Uterus (tissue), 3 donors: ENCODE measurements at regions not wholly inside any gene's neighbourhood (a gene's known extent, or its start where the extent isn't known, plus 50 kb on each side); places are given as distances from the start of the nearest gene placed in this dataset.

Source experiments
- DNase-seq, 2 donors: peaks; one replicate each; pipeline ENCODE4 v3.0.0-alpha.2; 2019 to 2020
- H3K27ac ChIP-seq, 2 donors: fragments of 200-600 bp; sonication (generic); 1 replicate in 1 of 2; 2 replicates in 1 of 2; pipeline ENCODE4 v1.5.1; 2016 to 2018
- H3K27me3 ChIP-seq, 2 donors: fragments of 200-600 bp; sonication (generic); one replicate each; pipeline ENCODE4 v1.5.1; 2018 to 2019; ENCODE audit warnings: control low read depth in 1 of 2
- H3K36me3 ChIP-seq, 2 donors: fragments of 200-600 bp; sonication (generic); one replicate each; pipeline ENCODE4 v1.5.1; 2019; ENCODE audit warnings: control low read depth in 1 of 2
- H3K4me1 ChIP-seq, 2 donors: fragments of 200-600 bp; sonication (generic); one replicate each; pipeline ENCODE4 v1.5.1; 2018 to 2019; ENCODE audit warnings: control low read depth in 1 of 2
- H3K4me3 ChIP-seq, 2 donors: fragments of 200-600 bp; sonication (generic); 1 replicate in 1 of 2; 2 replicates in 1 of 2; pipeline ENCODE4 v1.5.1; 2018 to 2019; ENCODE audit warnings: mild to moderate bottlenecking in 1 of 2
- H3K9me3 ChIP-seq, 2 donors: fragments of 200-600 bp; sonication (generic); one replicate each; pipeline ENCODE4 v1.5.1; 2019; ENCODE audit warnings: control low read depth in 1 of 2
- POLR2A ChIP-seq, 2 donors: fragments of 450-650 bp; IDR thresholded peaks; one replicate each; pipeline ENCODE4 v1.6.1; 2016; ENCODE audit warnings: antibody characterized with exemption in 2 of 2, mild to moderate bottlenecking in 1 of 2, moderate library complexity in 1 of 2
- intact Hi-C: fragments of 100-400 bp; cut with DNase I; formaldehyde crosslinking; loops from one replicate; pipeline ENCODE4 v1.15.1; 2023; ENCODE audit warnings: low total_unique reads
- TF ChIP-seq, protein P1 (sequence below), 4 experiments: fragments of 200-600 bp in 2 of 4; fragments of 450-650 bp in 2 of 4; sonication (generic) in 2 of 4; IDR thresholded peaks; one replicate each; pipeline ENCODE4 v1.5.1; 2016 to 2019; ENCODE audit warnings: antibody characterized with exemption in 4 of 4, mild to moderate bottlenecking in 2 of 4, moderate library complexity in 1 of 4
- donor health status: DM: yes; HTN: yes; CAD: no.

- intact Hi-C loops = no loop called here
- Histone ChIP-seq H3K27ac (no peak overlapping the region), H3K27me3 (no peaks in the 10 kb centered on the region)
Observed at GRCh38 chr6:19157486-19157885, 679.7 kb upstream of the ID4 start.

GRCh38 chr6:19158586-19158985, 678.6 kb upstream of the ID4 start:
- no peaks in the 10 kb centered on the region for H3K4me1 ChIP-seq
- no peaks in the 10 kb centered on the region for H3K36me3 ChIP-seq
- no peak for DNase-seq
- no peaks in the 10 kb centered on the region for H3K9me3 ChIP-seq
- H3K27ac ChIP-seq = peak overlapping the region in 1 of 2 donors; percentile 35
- TF ChIP-seq, protein P1, sequence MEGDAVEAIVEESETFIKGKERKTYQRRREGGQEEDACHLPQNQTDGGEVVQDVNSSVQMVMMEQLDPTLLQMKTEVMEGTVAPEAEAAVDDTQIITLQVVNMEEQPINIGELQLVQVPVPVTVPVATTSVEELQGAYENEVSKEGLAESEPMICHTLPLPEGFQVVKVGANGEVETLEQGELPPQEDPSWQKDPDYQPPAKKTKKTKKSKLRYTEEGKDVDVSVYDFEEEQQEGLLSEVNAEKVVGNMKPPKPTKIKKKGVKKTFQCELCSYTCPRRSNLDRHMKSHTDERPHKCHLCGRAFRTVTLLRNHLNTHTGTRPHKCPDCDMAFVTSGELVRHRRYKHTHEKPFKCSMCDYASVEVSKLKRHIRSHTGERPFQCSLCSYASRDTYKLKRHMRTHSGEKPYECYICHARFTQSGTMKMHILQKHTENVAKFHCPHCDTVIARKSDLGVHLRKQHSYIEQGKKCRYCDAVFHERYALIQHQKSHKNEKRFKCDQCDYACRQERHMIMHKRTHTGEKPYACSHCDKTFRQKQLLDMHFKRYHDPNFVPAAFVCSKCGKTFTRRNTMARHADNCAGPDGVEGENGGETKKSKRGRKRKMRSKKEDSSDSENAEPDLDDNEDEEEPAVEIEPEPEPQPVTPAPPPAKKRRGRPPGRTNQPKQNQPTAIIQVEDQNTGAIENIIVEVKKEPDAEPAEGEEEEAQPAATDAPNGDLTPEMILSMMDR (IDR thresholded peaks at IDR 0.05) = no peak
- TF ChIP-seq POLR2A (IDR thresholded peaks at IDR 0.05) = no peak
- no peak overlapping the region for H3K4me3 ChIP-seq
- intact Hi-C loops = no loop called here
- H3K27me3 ChIP-seq = no peaks in the 10 kb centered on the region

More at GRCh38 chr6:19157486-19157885, 679.7 kb upstream of the ID4 start:
- no peak overlapping the region for H3K4me3 ChIP-seq
- TF ChIP-seq, protein P1 (IDR thresholded peaks at IDR 0.05) = no peak
- no peaks in the 10 kb centered on the region for H3K36me3 ChIP-seq
- no peak for DNase-seq
- no peaks in the 10 kb centered on the region for H3K4me1 ChIP-seq
- H3K9me3 ChIP-seq = no peaks in the 10 kb centered on the region

DNA sequence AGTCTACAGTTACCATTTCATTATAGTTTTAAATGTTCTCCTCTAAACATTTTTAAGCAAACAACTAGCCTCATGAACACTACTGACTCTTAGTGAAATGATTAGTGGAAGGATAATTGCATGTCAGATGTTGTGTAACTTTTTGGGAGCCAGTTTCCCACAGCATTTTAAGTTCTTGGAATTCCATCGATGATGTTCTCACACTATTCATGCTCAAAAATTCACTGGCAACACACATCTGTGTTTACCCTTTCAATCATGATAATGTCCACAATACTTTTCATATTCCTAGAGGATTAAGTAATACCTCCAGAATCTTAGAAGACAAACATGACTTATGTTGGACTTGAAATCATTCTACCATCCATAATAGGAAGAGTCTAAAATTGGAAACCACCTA, 678.1 kb upstream of the ID4 start:
- Histone ChIP-seq H3K36me3 (no peaks in the 10 kb centered on the region), H3K4me3 (no peak overlapping the region), H3K27ac (peak overlapping the region in 1 of 2 donors; percentile 55), H3K27me3 (no peaks in the 10 kb centered on the region), H3K4me1 (no peaks in the 10 kb centered on the region), H3K9me3 (no peaks in the 10 kb centered on the region)
- no peak for DNase-seq
- TF ChIP-seq, protein P1 (IDR thresholded peaks at IDR 0.05) = no peak
- TF ChIP-seq POLR2A (IDR thresholded peaks at IDR 0.05) = no peak
- intact Hi-C loops = no loop called here

- intact Hi-C loops = no loop called here
- Histone ChIP-seq H3K27me3 (no peaks in the 10 kb centered on the region), H3K4me3 (no peak overlapping the region), H3K27ac (peak overlapping the region in 1 of 2 donors; percentile 55), H3K4me1 (no peaks in the 10 kb centered on the region), H3K9me3 (no peaks in the 10 kb centered on the region), H3K36me3 (no peaks in the 10 kb centered on the region)
- DNase-seq = no peak
- TF ChIP-seq POLR2A (IDR thresholded peaks at IDR 0.05) = no peak
- TF ChIP-seq, protein P1 (IDR thresholded peaks at IDR 0.05) = no peak
Observed at GRCh38 chr6:19159561-19159960, 677.6 kb upstream of the ID4 start.

DNA sequence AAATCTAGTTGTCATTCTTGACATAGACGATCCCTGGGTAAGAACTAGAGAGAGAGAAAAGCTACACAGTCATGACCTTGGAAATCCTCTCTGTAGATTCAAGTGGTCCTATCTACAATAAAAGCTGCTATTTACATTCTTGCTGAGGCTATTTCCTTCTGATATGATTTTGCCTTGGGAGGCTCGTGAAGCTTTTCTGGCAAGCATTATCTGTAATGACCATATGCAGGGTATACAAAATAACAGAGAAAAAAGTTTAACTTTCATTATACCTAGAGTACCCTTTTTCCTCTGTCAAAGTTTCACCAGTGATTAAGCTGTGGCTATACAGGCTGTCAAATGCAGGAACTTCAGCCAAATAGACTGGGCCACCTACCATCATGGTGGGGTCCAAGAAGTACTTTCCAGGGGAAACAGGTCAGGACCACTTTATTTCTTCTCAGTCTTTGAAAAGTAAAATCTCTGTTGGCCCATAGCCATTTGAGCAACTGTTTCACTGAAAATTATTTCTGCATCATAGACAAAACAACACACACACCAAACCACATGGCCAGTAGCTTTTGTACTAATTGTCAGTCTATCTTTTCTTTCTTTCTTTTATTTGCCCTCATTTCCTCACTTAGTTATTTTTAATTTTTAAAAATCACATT, 677.0 kb upstream of the ID4 start:
- H3K9me3 ChIP-seq = no peaks in the 10 kb centered on the region
- intact Hi-C loops = no loop called here
- peak overlapping the region in 1 of 2 donors; percentile 55 for H3K27ac ChIP-seq
- H3K4me3 ChIP-seq = no peak overlapping the region
- no peak for DNase-seq
- no peak for TF ChIP-seq POLR2A (IDR thresholded peaks at IDR 0.05)
- TF ChIP-seq, protein P1 (IDR thresholded peaks at IDR 0.05) = no peak
- no peaks in the 10 kb centered on the region for H3K4me1 ChIP-seq
- no peaks in the 10 kb centered on the region for H3K27me3 ChIP-seq
- no peaks in the 10 kb centered on the region for H3K36me3 ChIP-seq
